Adrenal gland (tissue), 5 donors: ENCODE measurements at regions not wholly inside any gene's neighbourhood (a gene's known extent, or its start where the extent isn't known, plus 50 kb on each side); places are given as distances from the start of the nearest gene placed in this dataset.

Source experiments
- CTCF ChIP-seq, 6 experiments: fragments of 450-650 bp in 4 of 6; fragments of 200-600 bp in 2 of 6; sonication (generic) in 1 of 6; IDR thresholded peaks; 1 replicate in 5 of 6; 2 replicates in 1 of 6; pipeline versions ENCODE4 v1.5.1 to v1.8.0; 2016 to 2021; ENCODE audit warnings: antibody characterized with exemption in 6 of 6, mild to moderate bottlenecking in 2 of 6, moderate library complexity in 1 of 6
- POLR2A ChIP-seq, 2 donors: fragments of 450-650 bp; IDR thresholded peaks; one replicate each; pipeline ENCODE4 v1.6.1; 2017; ENCODE audit warnings: antibody characterized with exemption in 2 of 2, mild to moderate bottlenecking in 2 of 2, moderate library complexity in 1 of 2
- donor health status: DM: no; HTN: no; CAD: no.

GRCh38 chr5:142399891-142400290 is 75.1 kb upstream of the SPRY4 start:
- TF ChIP-seq CTCF (IDR thresholded peaks at IDR 0.05) (no peak), POLR2A (IDR thresholded peaks at IDR 0.05) (no peak)
